ENCODE measurements at regions not wholly inside any gene's neighbourhood (a gene's known extent, or its start where the extent isn't known, plus 50 kb on each side); places are given as distances from the start of the nearest gene placed in this dataset.

- no peaks in the 10 kb centered on the region for H3K4me1 ChIP-seq (ENCODE audit: low read length)
- no peak overlapping the region for H3K4me3 ChIP-seq (ENCODE audit: low read length)
- H3K9me3 ChIP-seq (replicated peaks; ENCODE audit: insufficient read depth, low read length), result no peaks in the 10 kb centered on the region
- no peak overlapping the region for H2AFZ ChIP-seq (ENCODE audit: low read length)
- no peaks in the 10 kb centered on the region for H4K20me1 ChIP-seq (ENCODE audit: insufficient read depth, low read length)
- no peak overlapping the region for H3K27ac ChIP-seq (ENCODE audit: low read length)
- no peak overlapping the region for H3K4me2 ChIP-seq (ENCODE audit: low read depth, low read length)
- DNase-seq, result no peak
- no peaks in the 10 kb centered on the region for H3K79me2 ChIP-seq (ENCODE audit: low read length)
- no peaks in the 10 kb centered on the region for H3K27me3 ChIP-seq (replicated peaks; ENCODE audit: insufficient read depth, low read length)
- H3K36me3 ChIP-seq (replicated peaks; ENCODE audit: insufficient read depth, low read length), result no peaks in the 10 kb centered on the region
- H3K9me2 ChIP-seq (replicated peaks; ENCODE audit: insufficient read depth, low read length), result no peaks in the 10 kb centered on the region
- TF ChIP-seq, protein P1, sequence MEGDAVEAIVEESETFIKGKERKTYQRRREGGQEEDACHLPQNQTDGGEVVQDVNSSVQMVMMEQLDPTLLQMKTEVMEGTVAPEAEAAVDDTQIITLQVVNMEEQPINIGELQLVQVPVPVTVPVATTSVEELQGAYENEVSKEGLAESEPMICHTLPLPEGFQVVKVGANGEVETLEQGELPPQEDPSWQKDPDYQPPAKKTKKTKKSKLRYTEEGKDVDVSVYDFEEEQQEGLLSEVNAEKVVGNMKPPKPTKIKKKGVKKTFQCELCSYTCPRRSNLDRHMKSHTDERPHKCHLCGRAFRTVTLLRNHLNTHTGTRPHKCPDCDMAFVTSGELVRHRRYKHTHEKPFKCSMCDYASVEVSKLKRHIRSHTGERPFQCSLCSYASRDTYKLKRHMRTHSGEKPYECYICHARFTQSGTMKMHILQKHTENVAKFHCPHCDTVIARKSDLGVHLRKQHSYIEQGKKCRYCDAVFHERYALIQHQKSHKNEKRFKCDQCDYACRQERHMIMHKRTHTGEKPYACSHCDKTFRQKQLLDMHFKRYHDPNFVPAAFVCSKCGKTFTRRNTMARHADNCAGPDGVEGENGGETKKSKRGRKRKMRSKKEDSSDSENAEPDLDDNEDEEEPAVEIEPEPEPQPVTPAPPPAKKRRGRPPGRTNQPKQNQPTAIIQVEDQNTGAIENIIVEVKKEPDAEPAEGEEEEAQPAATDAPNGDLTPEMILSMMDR (IDR thresholded peaks at IDR 0.05; ENCODE audit: low read length), result no peak
- TF ChIP-seq EZH2 (optimal IDR thresholded peaks at IDR 0.05; ENCODE audit: low read depth, low read length), result no peak
- TF ChIP-seq EZH2phosphoT487 (IDR thresholded peaks at IDR 0.05; ENCODE audit: low read length), result no peak
- H3F3A ChIP-seq (ENCODE audit: insufficient read depth, low read length), result no peaks in the 10 kb centered on the region
- no peak overlapping the region for H3K9ac ChIP-seq (ENCODE audit: low read length)
Observed at GRCh38 chr18:2336690-2337392, 234.5 kb downstream of the METTL4 start.

DNA sequence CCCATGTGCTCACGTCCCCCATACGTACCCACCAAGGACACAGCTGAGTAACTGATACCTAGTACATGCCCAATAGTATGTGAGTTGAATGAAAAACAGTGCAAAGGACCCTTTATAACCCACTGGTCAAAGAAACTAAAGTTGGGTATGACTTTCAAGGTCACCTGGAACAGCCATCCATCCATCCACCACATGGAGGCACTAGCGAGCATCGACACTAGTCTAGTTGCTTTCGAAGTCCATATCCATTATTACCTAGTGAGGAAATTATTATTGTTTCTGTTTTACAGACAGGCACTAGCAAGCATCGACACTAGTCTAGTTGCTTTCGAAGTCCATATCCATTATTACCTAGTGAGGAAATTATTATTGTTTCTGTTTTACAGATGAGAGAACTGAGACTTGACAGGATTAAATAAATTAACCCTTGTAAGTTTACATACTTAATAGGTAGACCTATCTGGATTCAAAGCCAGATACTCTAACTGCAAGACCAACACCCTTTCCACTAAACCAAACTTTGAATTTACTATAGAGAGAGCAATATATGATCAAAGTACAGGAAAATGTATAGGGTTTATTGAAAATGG is 233.7 kb downstream of the METTL4 start:
- H3K9ac ChIP-seq (ENCODE audit: low read length), result no peak overlapping the region
- no peaks in the 10 kb centered on the region for H3K27me3 ChIP-seq (replicated peaks; ENCODE audit: insufficient read depth, low read length)
- H3K4me2 ChIP-seq (ENCODE audit: low read depth, low read length), result no peak overlapping the region
- DNase-seq, result peak; percentile 32
- H3K4me3 ChIP-seq (ENCODE audit: low read length), result no peak overlapping the region
- no peak overlapping the region for H2AFZ ChIP-seq (ENCODE audit: low read length)
- no peaks in the 10 kb centered on the region for H4K20me1 ChIP-seq (ENCODE audit: insufficient read depth, low read length)
- H3K36me3 ChIP-seq (replicated peaks; ENCODE audit: insufficient read depth, low read length), result no peaks in the 10 kb centered on the region
- TF ChIP-seq EZH2phosphoT487 (IDR thresholded peaks at IDR 0.05; ENCODE audit: low read length) (no peak), EZH2 (optimal IDR thresholded peaks at IDR 0.05; ENCODE audit: low read depth, low read length) (no peak)
- TF ChIP-seq, protein P1 (IDR thresholded peaks at IDR 0.05; ENCODE audit: low read length), result peak; percentile 47
- no peak overlapping the region for H3K27ac ChIP-seq (ENCODE audit: low read length)
- H3F3A ChIP-seq (ENCODE audit: insufficient read depth, low read length), result no peaks in the 10 kb centered on the region
- H3K4me1 ChIP-seq (ENCODE audit: low read length), result no peaks in the 10 kb centered on the region
- H3K79me2 ChIP-seq (ENCODE audit: low read length), result no peaks in the 10 kb centered on the region
- H3K9me3 ChIP-seq (replicated peaks; ENCODE audit: insufficient read depth, low read length), result no peaks in the 10 kb centered on the region
- no peaks in the 10 kb centered on the region for H3K9me2 ChIP-seq (replicated peaks; ENCODE audit: insufficient read depth, low read length)

- Histone ChIP-seq H2AFZ (ENCODE audit: low read length) (no peak overlapping the region), H3K27ac (ENCODE audit: low read length) (no peak overlapping the region), H3K27me3 (replicated peaks; ENCODE audit: insufficient read depth, low read length) (no peaks in the 10 kb centered on the region), H3K79me2 (ENCODE audit: low read length) (no peaks in the 10 kb centered on the region), H3F3A (ENCODE audit: insufficient read depth, low read length) (no peaks in the 10 kb centered on the region), H4K20me1 (ENCODE audit: insufficient read depth, low read length) (no peaks in the 10 kb centered on the region), H3K9me3 (replicated peaks; ENCODE audit: insufficient read depth, low read length) (no peaks in the 10 kb centered on the region), H3K4me2 (ENCODE audit: low read depth, low read length) (no peak overlapping the region), H3K9me2 (replicated peaks; ENCODE audit: insufficient read depth, low read length) (no peaks in the 10 kb centered on the region), H3K4me1 (ENCODE audit: low read length) (no peaks in the 10 kb centered on the region), H3K4me3 (ENCODE audit: low read length) (no peak overlapping the region), H3K9ac (ENCODE audit: low read length) (no peak overlapping the region), H3K36me3 (replicated peaks; ENCODE audit: insufficient read depth, low read length) (no peaks in the 10 kb centered on the region)
- no peak for DNase-seq
- TF ChIP-seq EZH2 (optimal IDR thresholded peaks at IDR 0.05; ENCODE audit: low read depth, low read length) (no peak), EZH2phosphoT487 (IDR thresholded peaks at IDR 0.05; ENCODE audit: low read length) (no peak)
Observed at GRCh38 chr18:2338601-2339000, 232.7 kb downstream of the METTL4 start.

DNA sequence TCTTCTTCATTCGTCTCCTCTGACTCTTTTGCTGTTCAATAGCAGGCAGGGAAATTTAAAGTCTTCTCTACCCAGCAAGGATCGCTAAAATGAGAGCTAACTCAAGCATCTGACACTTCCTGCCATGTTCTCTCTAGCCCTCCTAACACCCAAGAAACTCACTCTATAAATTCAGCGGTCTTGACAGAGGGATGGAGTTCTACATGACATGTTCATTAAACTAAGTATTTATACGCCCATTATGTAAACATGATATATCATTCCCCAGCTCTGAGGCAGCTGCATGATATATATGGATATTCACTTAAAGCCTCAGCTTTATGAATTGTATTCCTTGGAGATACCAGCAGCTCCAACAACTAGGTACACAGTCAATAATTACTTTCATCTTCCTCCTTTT is 231.0 kb downstream of the METTL4 start:
- H2AFZ ChIP-seq (ENCODE audit: low read length), result no peak overlapping the region
- no peak overlapping the region for H3K4me2 ChIP-seq (ENCODE audit: low read depth, low read length)
- no peaks in the 10 kb centered on the region for H3F3A ChIP-seq (ENCODE audit: insufficient read depth, low read length)
- no peaks in the 10 kb centered on the region for H3K36me3 ChIP-seq (replicated peaks; ENCODE audit: insufficient read depth, low read length)
- no peaks in the 10 kb centered on the region for H3K9me2 ChIP-seq (replicated peaks; ENCODE audit: insufficient read depth, low read length)
- TF ChIP-seq EZH2phosphoT487 (IDR thresholded peaks at IDR 0.05; ENCODE audit: low read length), result no peak
- TF ChIP-seq, protein P1 (IDR thresholded peaks at IDR 0.05; ENCODE audit: low read length), result no peak
- no peak for TF ChIP-seq EZH2 (optimal IDR thresholded peaks at IDR 0.05; ENCODE audit: low read depth, low read length)
- H3K9me3 ChIP-seq (replicated peaks; ENCODE audit: insufficient read depth, low read length), result no peaks in the 10 kb centered on the region
- no peaks in the 10 kb centered on the region for H3K27me3 ChIP-seq (replicated peaks; ENCODE audit: insufficient read depth, low read length)
- H3K9ac ChIP-seq (ENCODE audit: low read length), result no peak overlapping the region
- no peaks in the 10 kb centered on the region for H4K20me1 ChIP-seq (ENCODE audit: insufficient read depth, low read length)
- no peak overlapping the region for H3K27ac ChIP-seq (ENCODE audit: low read length)
- H3K4me1 ChIP-seq (ENCODE audit: low read length), result no peaks in the 10 kb centered on the region
- H3K4me3 ChIP-seq (ENCODE audit: low read length), result no peak overlapping the region
- no peak for DNase-seq
- no peaks in the 10 kb centered on the region for H3K79me2 ChIP-seq (ENCODE audit: low read length)
